ENCODE measurements at regions not wholly inside any gene's neighbourhood (a gene's known extent, or its start where the extent isn't known, plus 50 kb on each side); places are given as distances from the start of the nearest gene placed in this dataset.

DNA sequence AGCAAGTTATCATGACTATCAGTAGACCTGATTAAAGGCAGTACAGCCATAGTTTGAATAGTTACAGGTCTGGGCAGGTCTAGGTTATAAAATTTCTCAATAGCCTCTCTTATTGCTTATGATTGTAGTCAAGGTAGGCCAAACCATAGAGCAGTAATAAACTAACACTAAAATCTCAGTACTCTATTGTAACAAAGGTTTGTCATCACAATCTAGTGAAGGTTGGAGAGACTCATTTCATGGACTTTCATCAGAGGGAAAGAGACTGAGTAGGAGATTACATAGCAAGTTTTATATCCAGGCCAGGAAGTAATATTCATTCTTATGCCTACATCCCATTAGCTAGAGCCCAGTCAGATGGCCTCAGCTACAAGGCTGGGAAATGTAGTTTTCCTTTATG is 141.0 kb downstream of the ASB9 start:
- H3K4me3 Mint-ChIP-seq, result no peak overlapping the region
- Histone ChIP-seq H3K23ac (ENCODE audit: insufficient read length, low read depth, low read length) (no peak overlapping the region), H3K4ac (ENCODE audit: low read depth, low read length) (no peak overlapping the region), H3K4me2 (ENCODE audit: insufficient read depth, insufficient read length, low read length) (no peak overlapping the region), H2BK12ac (ENCODE audit: insufficient read length, low read depth, low read length) (no peak overlapping the region), H4K20me1 (ENCODE audit: control insufficient read depth, insufficient read depth, insufficient read length) (no peaks in the 10 kb centered on the region), H2BK15ac (ENCODE audit: low read depth, low read length) (no peak overlapping the region), H2BK5ac (ENCODE audit: insufficient read length, low read length) (no peak overlapping the region), H3K9me3 (ENCODE audit: control insufficient read depth, low read depth, low read length) (no peaks in the 10 kb centered on the region), H3K18ac (ENCODE audit: insufficient read length, low read depth, low read length) (no peak overlapping the region), H3K23me2 (ENCODE audit: insufficient read length, low read depth, low read length, poor library complexity, severe bottlenecking) (no peaks in the 10 kb centered on the region), H2AFZ (ENCODE audit: low read length) (no peak overlapping the region), H3K9ac (ENCODE audit: extremely low read depth, insufficient read length, low read length) (no peak overlapping the region), H3K56ac (ENCODE audit: insufficient read length, low read depth, low read length) (no peak overlapping the region), H4K91ac (ENCODE audit: insufficient read length, low read depth, low read length) (no peak overlapping the region), H3K79me1 (ENCODE audit: insufficient read depth, low read depth, low read length, poor library complexity, severe bottlenecking) (no peaks in the 10 kb centered on the region), H3K14ac (ENCODE audit: insufficient read depth, low read length) (no peak overlapping the region), H3K79me2 (ENCODE audit: insufficient read depth, low read length) (no peaks in the 10 kb centered on the region), H3K27ac (ENCODE audit: insufficient read length, low read depth, low read length) (no peak overlapping the region), H3K27me3 (ENCODE audit: insufficient read depth, low read length) (no peaks in the 10 kb centered on the region), H4K8ac (replicated peaks; ENCODE audit: insufficient read length, low read depth, low read length) (no peak overlapping the region), H2AK5ac (ENCODE audit: insufficient read length, low read length) (no peak overlapping the region), H2BK20ac (ENCODE audit: low read depth, low read length, poor library complexity, severe bottlenecking) (no peak overlapping the region), H4K5ac (ENCODE audit: insufficient read length, low read depth, low read length) (no peak overlapping the region), H3K4me1 (ENCODE audit: insufficient read depth, low read length) (no peaks in the 10 kb centered on the region; the same call in 1 of the 2 replicates), H2BK120ac (ENCODE audit: low read depth, low read length, poor library complexity, severe bottlenecking) (no peak overlapping the region), H3T11ph (ENCODE audit: low read length) (no peak overlapping the region)
- H3K4me1 Mint-ChIP-seq, result no peaks in the 10 kb centered on the region
- no peaks in the 10 kb centered on the region; a peak in 1 of 7 replicates for H3K36me3 Mint-ChIP-seq (ENCODE audit: insufficient read depth in 1 of 3, low read depth in 3 of 3)
- H3K27me3 Mint-ChIP-seq (ENCODE audit: low read depth), result no peaks in the 10 kb centered on the region; the same call in 1 of the 2 replicates
- TF ChIP-seq, protein P1, sequence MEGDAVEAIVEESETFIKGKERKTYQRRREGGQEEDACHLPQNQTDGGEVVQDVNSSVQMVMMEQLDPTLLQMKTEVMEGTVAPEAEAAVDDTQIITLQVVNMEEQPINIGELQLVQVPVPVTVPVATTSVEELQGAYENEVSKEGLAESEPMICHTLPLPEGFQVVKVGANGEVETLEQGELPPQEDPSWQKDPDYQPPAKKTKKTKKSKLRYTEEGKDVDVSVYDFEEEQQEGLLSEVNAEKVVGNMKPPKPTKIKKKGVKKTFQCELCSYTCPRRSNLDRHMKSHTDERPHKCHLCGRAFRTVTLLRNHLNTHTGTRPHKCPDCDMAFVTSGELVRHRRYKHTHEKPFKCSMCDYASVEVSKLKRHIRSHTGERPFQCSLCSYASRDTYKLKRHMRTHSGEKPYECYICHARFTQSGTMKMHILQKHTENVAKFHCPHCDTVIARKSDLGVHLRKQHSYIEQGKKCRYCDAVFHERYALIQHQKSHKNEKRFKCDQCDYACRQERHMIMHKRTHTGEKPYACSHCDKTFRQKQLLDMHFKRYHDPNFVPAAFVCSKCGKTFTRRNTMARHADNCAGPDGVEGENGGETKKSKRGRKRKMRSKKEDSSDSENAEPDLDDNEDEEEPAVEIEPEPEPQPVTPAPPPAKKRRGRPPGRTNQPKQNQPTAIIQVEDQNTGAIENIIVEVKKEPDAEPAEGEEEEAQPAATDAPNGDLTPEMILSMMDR (conservative IDR thresholded peaks at IDR 0.05), result no peak
- no peak for DNase-seq
- peaks cover 46 to 47% of the 10 kb centered on the region in 2 experiments for H3K9me3 Mint-ChIP-seq
- no peak overlapping the region for H3K27ac Mint-ChIP-seq
